ENCODE measurements at regions not wholly inside any gene's neighbourhood (a gene's known extent, or its start where the extent isn't known, plus 50 kb on each side); places are given as distances from the start of the nearest gene placed in this dataset.

- DNase-seq (no peak), FAIRE-seq (no peak)
- no peaks in the 10 kb centered on the region for H3K27me3 ChIP-seq (ENCODE audit: control insufficient read depth, insufficient read depth, low read length)
- TF ChIP-seq CTCF (IDR thresholded peaks at IDR 0.05; ENCODE audit: borderline replicate concordance, extremely low read depth, insufficient read depth): no peak
- H3K36me3 ChIP-seq (ENCODE audit: control insufficient read depth in 2 of 3, insufficient read depth in 3 of 3, low read length in 3 of 3): no peaks in the 10 kb centered on the region
- intact Hi-C loops (cut with DNase I): no loop called here
- H3K27ac ChIP-seq (ENCODE audit: low read depth in 2 of 2, low read length in 2 of 2): no peak overlapping the region
- no peaks in the 10 kb centered on the region for H3K4me1 ChIP-seq (ENCODE audit: control insufficient read depth in 2 of 3, insufficient read depth in 2 of 3, low read depth in 1 of 3, low read length in 3 of 3)
- H3K4me3 ChIP-seq (ENCODE audit: low read length in 3 of 3): no peak overlapping the region
- no peaks in the 10 kb centered on the region for H3K9me3 ChIP-seq (ENCODE audit: control insufficient read depth in 2 of 3, insufficient read depth in 1 of 3, low read length in 3 of 3)
- H3K9ac ChIP-seq (ENCODE audit: low read length in 3 of 3): no peak overlapping the region
Measured at GRCh38 chr5:88459971-88460370, 191.3 kb upstream of the TMEM161B start.

- Histone ChIP-seq H3K27ac (ENCODE audit: low read depth in 2 of 2, low read length in 2 of 2) (no peak overlapping the region), H3K9ac (ENCODE audit: low read length in 3 of 3) (no peak overlapping the region), H3K9me3 (ENCODE audit: control insufficient read depth in 2 of 3, insufficient read depth in 1 of 3, low read length in 3 of 3) (no peaks in the 10 kb centered on the region), H3K27me3 (ENCODE audit: control insufficient read depth, insufficient read depth, low read length) (no peaks in the 10 kb centered on the region), H3K4me3 (ENCODE audit: low read length in 3 of 3) (no peak overlapping the region), H3K4me1 (ENCODE audit: control insufficient read depth in 2 of 3, insufficient read depth in 2 of 3, low read depth in 1 of 3, low read length in 3 of 3) (no peaks in the 10 kb centered on the region), H3K36me3 (ENCODE audit: control insufficient read depth in 2 of 3, insufficient read depth in 3 of 3, low read length in 3 of 3) (no peaks in the 10 kb centered on the region)
- no peak for TF ChIP-seq CTCF (IDR thresholded peaks at IDR 0.05; ENCODE audit: borderline replicate concordance, extremely low read depth, insufficient read depth)
- FAIRE-seq (no peak), DNase-seq (peak in 3 of 5 donors; percentile 13 to 38 (median 22))
- intact Hi-C loops (cut with DNase I): no loop called here
Measured at GRCh38 chr5:88452820-88453219, 184.2 kb upstream of the TMEM161B start.

GRCh38 chr5:88450239-88450638 is 181.6 kb upstream of the TMEM161B start:
- DNase-seq: no peak
- Histone ChIP-seq H3K9me3 (ENCODE audit: control insufficient read depth in 2 of 3, insufficient read depth in 1 of 3, low read length in 3 of 3) (no peaks in the 10 kb centered on the region), H3K27me3 (ENCODE audit: control insufficient read depth, insufficient read depth, low read length) (no peaks in the 10 kb centered on the region), H3K9ac (ENCODE audit: low read length in 3 of 3) (no peak overlapping the region), H3K36me3 (ENCODE audit: control insufficient read depth in 2 of 3, insufficient read depth in 3 of 3, low read length in 3 of 3) (no peaks in the 10 kb centered on the region), H3K4me3 (ENCODE audit: low read length in 3 of 3) (no peak overlapping the region), H3K4me1 (ENCODE audit: control insufficient read depth in 2 of 3, insufficient read depth in 2 of 3, low read depth in 1 of 3, low read length in 3 of 3) (no peaks in the 10 kb centered on the region), H3K27ac (ENCODE audit: low read depth in 2 of 2, low read length in 2 of 2) (no peak overlapping the region)
- FAIRE-seq: no peak
- TF ChIP-seq CTCF (IDR thresholded peaks at IDR 0.05; ENCODE audit: borderline replicate concordance, extremely low read depth, insufficient read depth): no peak
- intact Hi-C loops (cut with DNase I): no loop called here

- Histone ChIP-seq H3K27ac (ENCODE audit: low read depth in 2 of 2, low read length in 2 of 2) (no peak overlapping the region), H3K27me3 (ENCODE audit: control insufficient read depth, insufficient read depth, low read length) (no peaks in the 10 kb centered on the region), H3K9ac (ENCODE audit: low read length in 3 of 3) (no peak overlapping the region), H3K36me3 (ENCODE audit: control insufficient read depth in 2 of 3, insufficient read depth in 3 of 3, low read length in 3 of 3) (no peaks in the 10 kb centered on the region), H3K9me3 (ENCODE audit: control insufficient read depth in 2 of 3, insufficient read depth in 1 of 3, low read length in 3 of 3) (peaks cover 0 to 7% (median 0%) of the 10 kb centered on the region in 3 donors), H3K4me1 (ENCODE audit: control insufficient read depth in 2 of 3, insufficient read depth in 2 of 3, low read depth in 1 of 3, low read length in 3 of 3) (no peaks in the 10 kb centered on the region), H3K4me3 (ENCODE audit: low read length in 3 of 3) (no peak overlapping the region)
- DNase-seq (no peak), FAIRE-seq (no peak)
- no peak for TF ChIP-seq CTCF (IDR thresholded peaks at IDR 0.05; ENCODE audit: borderline replicate concordance, extremely low read depth, insufficient read depth)
- intact Hi-C loops (cut with DNase I): no loop called here
Measured at GRCh38 chr5:88438006-88438405, 169.4 kb upstream of the TMEM161B start.
